GM12875 (cell line): ENCODE measurements at regions not wholly inside any gene's neighbourhood (a gene's known extent, or its start where the extent isn't known, plus 50 kb on each side); places are given as distances from the start of the nearest gene placed in this dataset.

Source experiments
- H3K4me3 ChIP-seq: one replicate; pipeline ENCODE4 v1.5.1; 2011; ENCODE audit warnings: low read depth, low read length, control low read depth
- TF ChIP-seq, protein P1 (sequence below): IDR thresholded peaks from 2 replicates; pipeline ENCODE4 v1.5.1; 2011; ENCODE audit warnings: low read depth, mild to moderate bottlenecking, control low read depth, inconsistent platforms, low read length, moderate library complexity, borderline replicate concordance; ENCODE audit not compliant: insufficient read depth

DNA sequence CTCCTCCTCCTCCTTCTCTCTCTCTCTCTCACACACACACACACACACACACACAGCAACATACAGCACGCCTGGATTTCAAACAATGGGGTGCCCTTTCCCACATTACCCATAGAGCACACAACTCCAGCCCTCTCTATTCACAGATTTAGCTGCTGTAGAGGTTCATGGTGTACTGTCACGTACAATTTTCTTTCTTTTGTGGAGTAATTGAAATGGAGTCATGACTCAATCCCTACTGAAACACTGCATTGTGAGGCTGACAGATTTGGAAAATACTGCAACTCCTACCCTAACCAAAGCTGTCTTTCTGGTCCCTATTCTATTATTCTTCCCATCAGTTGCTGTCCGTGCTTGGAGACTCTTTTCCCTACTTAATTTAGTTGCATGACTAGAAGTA lies 166.9 kb downstream of the EDN1 start:
- TF ChIP-seq, protein P1, sequence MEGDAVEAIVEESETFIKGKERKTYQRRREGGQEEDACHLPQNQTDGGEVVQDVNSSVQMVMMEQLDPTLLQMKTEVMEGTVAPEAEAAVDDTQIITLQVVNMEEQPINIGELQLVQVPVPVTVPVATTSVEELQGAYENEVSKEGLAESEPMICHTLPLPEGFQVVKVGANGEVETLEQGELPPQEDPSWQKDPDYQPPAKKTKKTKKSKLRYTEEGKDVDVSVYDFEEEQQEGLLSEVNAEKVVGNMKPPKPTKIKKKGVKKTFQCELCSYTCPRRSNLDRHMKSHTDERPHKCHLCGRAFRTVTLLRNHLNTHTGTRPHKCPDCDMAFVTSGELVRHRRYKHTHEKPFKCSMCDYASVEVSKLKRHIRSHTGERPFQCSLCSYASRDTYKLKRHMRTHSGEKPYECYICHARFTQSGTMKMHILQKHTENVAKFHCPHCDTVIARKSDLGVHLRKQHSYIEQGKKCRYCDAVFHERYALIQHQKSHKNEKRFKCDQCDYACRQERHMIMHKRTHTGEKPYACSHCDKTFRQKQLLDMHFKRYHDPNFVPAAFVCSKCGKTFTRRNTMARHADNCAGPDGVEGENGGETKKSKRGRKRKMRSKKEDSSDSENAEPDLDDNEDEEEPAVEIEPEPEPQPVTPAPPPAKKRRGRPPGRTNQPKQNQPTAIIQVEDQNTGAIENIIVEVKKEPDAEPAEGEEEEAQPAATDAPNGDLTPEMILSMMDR, result no peak
- no peak overlapping the region for H3K4me3 ChIP-seq

DNA sequence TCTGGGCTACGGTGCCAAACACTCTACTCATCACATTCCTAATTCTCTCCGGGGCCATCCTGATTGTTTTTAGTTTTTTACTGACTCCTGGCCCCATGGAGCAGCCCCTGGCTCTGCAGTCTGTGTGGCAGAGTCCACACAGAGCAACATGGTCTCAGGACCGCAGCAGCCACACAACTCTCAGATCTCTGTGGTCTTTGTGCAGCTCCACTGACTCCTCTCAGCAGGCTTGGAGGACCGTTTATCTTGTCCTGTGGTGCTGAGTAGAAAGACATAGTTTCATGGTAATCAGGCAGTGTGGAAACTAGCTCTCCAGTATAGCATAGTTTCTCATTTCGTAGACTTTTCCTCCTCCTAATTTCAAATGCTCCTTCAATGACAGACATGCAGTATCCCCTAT lies 168.4 kb downstream of the EDN1 start:
- H3K4me3 ChIP-seq, result no peak overlapping the region
- TF ChIP-seq, protein P1, result no peak

DNA sequence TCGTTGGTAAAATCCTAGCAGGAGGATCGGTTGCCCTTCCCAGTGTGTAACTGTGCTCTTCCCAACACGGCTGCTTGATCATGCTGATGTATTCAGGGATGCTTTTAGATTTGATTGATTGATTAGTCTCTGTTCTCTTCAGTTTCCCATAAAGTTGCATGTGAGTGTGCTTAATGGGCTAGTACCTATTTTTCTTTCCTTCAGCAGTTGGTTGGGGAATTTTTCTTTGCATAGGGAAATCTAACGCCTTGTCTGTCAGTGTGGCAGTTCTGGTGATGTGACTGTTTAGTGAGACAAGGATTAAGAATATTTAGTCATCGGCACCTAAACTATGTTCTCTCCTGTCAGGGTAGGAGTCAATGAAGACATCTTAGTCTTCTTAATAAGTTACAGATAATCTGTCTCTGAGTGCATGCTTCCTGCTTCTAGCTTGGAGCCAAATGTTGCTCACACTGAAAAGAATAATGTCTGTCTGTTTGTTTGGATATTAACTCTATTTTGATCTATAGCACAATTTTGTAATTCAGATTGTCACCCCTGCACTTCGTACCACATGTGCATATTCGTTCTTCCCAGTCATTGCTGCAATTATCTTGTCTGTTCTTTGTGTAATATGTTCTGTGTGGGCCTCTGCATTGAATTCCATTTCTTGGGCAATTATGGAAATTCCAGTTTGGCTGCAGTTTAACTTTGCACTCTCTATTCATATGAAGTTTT lies 169.9 kb downstream of the EDN1 start:
- TF ChIP-seq, protein P1, result no peak
- H3K4me3 ChIP-seq, result no peak overlapping the region

DNA sequence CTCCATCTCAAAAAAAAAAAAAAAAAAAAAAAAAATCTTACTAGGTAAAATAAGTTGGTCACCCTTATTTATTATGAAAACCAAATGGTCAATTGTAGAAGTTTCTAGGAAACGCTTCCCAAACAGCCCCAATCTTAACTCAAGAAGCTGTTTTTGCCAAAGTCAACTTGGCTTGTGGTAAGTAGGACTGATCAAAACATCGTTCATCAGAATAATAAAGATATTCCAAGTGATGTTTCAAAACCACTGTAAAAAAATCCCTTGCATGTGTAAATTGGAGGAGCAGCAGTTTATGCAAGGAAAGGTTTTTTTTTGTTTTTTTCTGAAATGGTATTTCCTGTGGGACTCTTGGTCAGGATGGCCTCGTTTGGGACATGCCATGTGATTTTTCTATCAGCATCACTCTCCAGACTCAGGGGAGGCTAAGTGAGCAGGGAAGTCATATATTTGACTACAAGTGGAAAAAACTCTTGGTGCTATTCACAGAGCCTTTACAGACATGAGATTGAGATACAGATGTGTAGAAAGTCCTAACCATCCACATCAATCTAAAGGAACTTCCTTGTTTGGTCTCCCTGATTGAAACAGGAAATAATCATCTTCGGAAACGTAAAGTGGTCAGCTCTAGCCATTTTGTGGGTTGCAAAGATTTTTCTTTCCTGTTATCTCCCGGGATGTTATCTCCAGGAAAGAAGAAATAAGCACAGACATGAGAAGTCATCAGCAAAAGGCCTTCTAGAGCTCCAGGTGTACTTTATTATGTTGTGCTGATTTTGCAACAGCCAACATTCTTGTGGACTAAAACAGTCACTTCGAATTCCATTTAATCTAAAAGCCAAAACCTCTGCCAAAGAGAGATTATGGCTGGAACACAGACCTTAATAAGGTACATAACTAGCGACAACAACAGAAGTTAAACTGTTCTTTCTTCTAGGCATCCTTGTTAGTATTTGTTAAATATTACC lies 177.8 kb downstream of the EDN1 start:
- H3K4me3 ChIP-seq, result no peak overlapping the region
- TF ChIP-seq, protein P1, result no peak

DNA sequence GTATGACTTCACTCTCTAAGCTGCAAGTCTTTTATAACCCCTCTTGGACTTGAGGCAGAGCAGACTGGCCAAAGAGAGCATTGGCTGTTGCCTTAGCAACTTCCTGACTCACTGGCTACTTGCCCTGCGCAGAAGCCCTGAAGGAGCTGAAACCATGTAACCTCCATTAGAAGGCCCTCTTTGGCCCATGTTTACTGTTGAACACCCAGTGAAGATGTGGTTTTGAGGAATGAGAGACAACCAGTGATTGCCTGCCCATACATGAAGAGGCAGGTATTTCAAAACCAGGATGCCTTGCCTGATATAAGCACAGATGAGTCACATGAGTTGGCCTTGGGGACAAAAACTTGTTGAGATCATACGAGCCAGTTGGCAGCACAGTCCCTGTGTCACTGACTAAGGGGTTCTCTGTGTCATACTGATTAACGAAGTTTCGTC lies 182.5 kb downstream of the EDN1 start:
- TF ChIP-seq, protein P1, result no peak
- H3K4me3 ChIP-seq, result no peak overlapping the region

DNA sequence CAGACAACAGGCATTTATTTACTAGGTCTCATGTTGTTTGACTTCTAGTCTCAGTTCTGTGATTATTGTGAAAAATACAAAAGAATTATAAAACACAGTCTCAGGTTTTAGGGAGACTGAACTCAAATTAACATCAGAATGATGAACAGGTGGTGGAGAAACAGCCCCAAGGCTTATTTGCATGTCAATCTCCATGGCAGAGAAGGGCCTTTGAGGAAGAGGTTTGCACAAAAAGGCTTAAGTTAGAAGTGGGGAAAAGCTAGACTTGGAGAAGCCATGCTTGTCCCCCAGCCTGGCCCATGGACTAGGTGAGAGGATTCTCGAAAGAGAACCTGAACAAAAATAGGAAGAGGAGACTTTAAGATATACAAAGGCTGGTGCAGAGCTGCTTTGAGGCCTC lies 183.3 kb downstream of the EDN1 start:
- TF ChIP-seq, protein P1, result no peak
- H3K4me3 ChIP-seq, result no peak overlapping the region
